HEK293T (cell line): ENCODE measurements at regions not wholly inside any gene's neighbourhood (a gene's known extent, or its start where the extent isn't known, plus 50 kb on each side); places are given as distances from the start of the nearest gene placed in this dataset.

ENCODE experiments used
- CTCF ChIA-PET: fragments of 350-600 bp; formaldehyde crosslinking; extraction: SDS; loops from one replicate; lab custom pipeline; 2021; ENCODE audit warnings: antibody characterized with exemption, inconsistent platforms; lab: Yijun Ruan, JAX
- POLR2A ChIA-PET: fragments of 350-600 bp; formaldehyde crosslinking; extraction: SDS; loops from one replicate; lab custom pipeline; 2020; ENCODE audit warnings: antibody characterized with exemption, inconsistent platforms; lab: Yijun Ruan, JAX
- DNase-seq: peaks from one replicate; pipeline ENCODE4 v3.0.0; 2012; ENCODE audit warnings: mixed read lengths; ENCODE audit errors: extremely low spot score
- ARNT ChIP-seq: fragments of 450-650 bp; IDR thresholded peaks from 2 replicates; pipeline ENCODE4 v1.6.1; 2017; ENCODE audit warnings: mild to moderate bottlenecking
- BHLHE40 ChIP-seq: fragments of 450-650 bp; IDR thresholded peaks from 2 replicates; pipeline ENCODE4 v1.6.1; 2016; ENCODE audit warnings: mild to moderate bottlenecking, moderate library complexity, borderline replicate concordance
- CTBP1 ChIP-seq: fragments of 450-650 bp; IDR thresholded peaks from 2 replicates; pipeline ENCODE4 v1.6.1; 2016; ENCODE audit warnings: borderline replicate concordance
- ELF4 ChIP-seq: fragments of 450-650 bp; IDR thresholded peaks from 2 replicates; pipeline ENCODE4 v1.6.1; 2017; ENCODE audit warnings: antibody characterized with exemption
- FOXA1 ChIP-seq: fragments of 450-650 bp; IDR thresholded peaks from 2 replicates; pipeline ENCODE4 v1.6.1; 2016; ENCODE audit warnings: mild to moderate bottlenecking
- FOXK2 ChIP-seq: fragments of 450-650 bp; IDR thresholded peaks from 2 replicates; pipeline ENCODE4 v1.6.1; 2016; ENCODE audit warnings: mild to moderate bottlenecking
- FOXM1 ChIP-seq: fragments of 450-650 bp; IDR thresholded peaks from 2 replicates; pipeline ENCODE4 v1.6.1; 2017; ENCODE audit warnings: mild to moderate bottlenecking, borderline replicate concordance
- HDGF ChIP-seq: fragments of 450-650 bp; IDR thresholded peaks from 2 replicates; pipeline ENCODE4 v1.6.1; 2017; ENCODE audit warnings: antibody characterized with exemption, borderline replicate concordance
- L3MBTL2 ChIP-seq: fragments of 450-650 bp; conservative IDR thresholded peaks from 2 replicates; pipeline ENCODE4 v1.6.1; 2016; ENCODE audit warnings: mild to moderate bottlenecking
- LEF1 ChIP-seq: fragments of 450-650 bp; IDR thresholded peaks from 2 replicates; pipeline ENCODE4 v1.6.1; 2017; ENCODE audit warnings: mild to moderate bottlenecking, borderline replicate concordance
- NFRKB ChIP-seq: fragments of 450-650 bp; IDR thresholded peaks from 2 replicates; pipeline ENCODE4 v1.6.1; 2016; ENCODE audit warnings: mild to moderate bottlenecking, moderate library complexity
- SP1 ChIP-seq: fragments of 450-650 bp; IDR thresholded peaks from 2 replicates; pipeline ENCODE4 v1.6.1; 2017
- SUZ12 ChIP-seq: fragments of 450-650 bp; IDR thresholded peaks from 2 replicates; pipeline ENCODE4 v1.6.1; 2016; ENCODE audit warnings: mild to moderate bottlenecking
- TARDBP ChIP-seq: fragments of 450-650 bp; IDR thresholded peaks from 2 replicates; pipeline ENCODE4 v1.6.1; 2016
- ZNF384 ChIP-seq: fragments of 450-650 bp; IDR thresholded peaks from 2 replicates; pipeline ENCODE4 v1.6.1; 2016
- TF ChIP-seq, protein P1 (sequence below): fragments of 450-650 bp; IDR thresholded peaks from 2 replicates; pipeline ENCODE4 v1.6.1; 2016

DNA sequence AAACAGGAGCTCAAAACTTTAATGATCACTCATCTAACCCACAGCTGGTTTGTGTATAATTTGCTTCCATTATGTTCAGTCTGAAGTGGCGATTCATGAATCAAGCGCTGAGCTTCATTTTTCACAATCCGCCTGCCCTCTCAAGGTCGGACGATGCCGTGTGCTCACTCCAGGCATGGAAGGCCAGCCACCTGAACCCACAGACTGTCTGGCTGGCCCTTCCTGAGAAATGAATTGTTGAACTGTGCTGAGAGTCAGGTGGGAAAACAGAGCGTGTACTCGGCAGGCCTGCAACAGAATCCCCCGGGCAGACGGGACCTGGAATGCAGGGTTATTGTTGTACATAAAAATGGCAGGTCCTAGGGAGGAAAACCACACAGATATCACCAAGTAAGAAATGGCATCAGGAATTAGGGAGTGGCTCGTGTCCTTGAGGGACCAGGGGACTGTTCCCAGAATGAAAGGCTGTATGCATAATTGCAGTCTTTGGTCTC lies 375.7 kb downstream of the IRX2 start:
- CTCF ChIA-PET, result no interaction called here
- TF ChIP-seq TARDBP, result no peak
- TF ChIP-seq BHLHE40, result no peak
- TF ChIP-seq SUZ12, result no peak
- no peak for TF ChIP-seq HDGF
- no peak for TF ChIP-seq ZNF384
- TF ChIP-seq FOXM1, result no peak
- TF ChIP-seq LEF1, result no peak
- TF ChIP-seq NFRKB, result no peak
- TF ChIP-seq ARNT, result no peak
- no peak for TF ChIP-seq ELF4
- TF ChIP-seq CTBP1, result no peak
- TF ChIP-seq FOXK2, result no peak
- no peak for TF ChIP-seq SP1
- TF ChIP-seq FOXA1, result no peak
- TF ChIP-seq, protein P1, sequence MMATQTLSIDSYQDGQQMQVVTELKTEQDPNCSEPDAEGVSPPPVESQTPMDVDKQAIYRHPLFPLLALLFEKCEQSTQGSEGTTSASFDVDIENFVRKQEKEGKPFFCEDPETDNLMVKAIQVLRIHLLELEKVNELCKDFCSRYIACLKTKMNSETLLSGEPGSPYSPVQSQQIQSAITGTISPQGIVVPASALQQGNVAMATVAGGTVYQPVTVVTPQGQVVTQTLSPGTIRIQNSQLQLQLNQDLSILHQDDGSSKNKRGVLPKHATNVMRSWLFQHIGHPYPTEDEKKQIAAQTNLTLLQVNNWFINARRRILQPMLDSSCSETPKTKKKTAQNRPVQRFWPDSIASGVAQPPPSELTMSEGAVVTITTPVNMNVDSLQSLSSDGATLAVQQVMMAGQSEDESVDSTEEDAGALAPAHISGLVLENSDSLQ, result no peak
- TF ChIP-seq L3MBTL2, result no peak
- DNase-seq, result no peak
- POLR2A ChIA-PET, result no interaction called here

DNA sequence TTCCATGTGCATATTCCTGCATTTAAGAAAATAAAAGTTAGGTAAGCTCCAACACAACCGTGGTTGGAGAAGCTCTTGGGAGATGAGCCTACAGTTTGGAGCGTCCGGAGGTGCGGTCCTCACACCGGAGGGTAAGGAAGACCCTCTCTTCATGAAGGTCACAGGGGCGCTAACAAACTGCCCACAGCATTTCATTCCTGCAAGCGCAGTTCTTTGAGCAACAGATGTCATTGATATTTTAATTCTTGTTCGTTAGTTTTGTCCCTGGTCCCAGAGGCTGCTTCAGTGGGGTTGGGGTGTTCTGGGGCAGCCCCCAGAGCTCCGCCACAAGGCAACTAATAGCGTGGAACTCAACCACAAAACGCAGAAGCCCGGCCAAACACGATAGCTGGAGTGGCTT lies 376.2 kb downstream of the IRX2 start:
- TF ChIP-seq BHLHE40 (no peak), TARDBP (no peak), ELF4 (no peak), CTBP1 (no peak), ZNF384 (no peak), FOXA1 (no peak), SUZ12 (no peak), HDGF (no peak)
- TF ChIP-seq, protein P1, result no peak
- POLR2A ChIA-PET, result no interaction called here
- DNase-seq, result no peak
- CTCF ChIA-PET, result no interaction called here

DNA sequence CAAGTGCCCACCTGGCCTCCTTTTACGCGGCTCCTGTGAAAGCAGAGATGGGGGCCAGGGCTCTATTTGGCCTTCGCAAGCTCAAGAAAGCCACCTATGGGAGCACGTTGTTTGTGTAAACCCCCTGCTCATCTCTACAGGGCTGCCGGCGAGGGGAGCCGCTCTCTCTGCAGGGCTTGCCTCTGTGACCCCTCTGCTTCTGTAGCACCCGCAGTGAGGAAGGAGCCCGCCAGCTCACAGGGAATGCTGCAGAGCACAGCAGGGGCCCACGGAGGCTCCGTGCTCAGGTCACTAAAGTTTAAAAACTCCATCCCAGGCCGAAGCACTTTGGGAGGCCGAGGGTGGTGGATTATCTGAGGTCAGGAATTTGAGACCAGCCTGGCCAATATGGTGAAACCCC lies 376.8 kb downstream of the IRX2 start:
- ChIA-PET CTCF (no interaction called here), POLR2A (no interaction called here)
- TF ChIP-seq ARNT (no peak), NFRKB (no peak), L3MBTL2 (no peak), HDGF (no peak), FOXK2 (no peak), TARDBP (no peak), ZNF384 (no peak), ELF4 (no peak), SP1 (no peak)
- TF ChIP-seq, protein P1, result no peak
- no peak for DNase-seq

DNA sequence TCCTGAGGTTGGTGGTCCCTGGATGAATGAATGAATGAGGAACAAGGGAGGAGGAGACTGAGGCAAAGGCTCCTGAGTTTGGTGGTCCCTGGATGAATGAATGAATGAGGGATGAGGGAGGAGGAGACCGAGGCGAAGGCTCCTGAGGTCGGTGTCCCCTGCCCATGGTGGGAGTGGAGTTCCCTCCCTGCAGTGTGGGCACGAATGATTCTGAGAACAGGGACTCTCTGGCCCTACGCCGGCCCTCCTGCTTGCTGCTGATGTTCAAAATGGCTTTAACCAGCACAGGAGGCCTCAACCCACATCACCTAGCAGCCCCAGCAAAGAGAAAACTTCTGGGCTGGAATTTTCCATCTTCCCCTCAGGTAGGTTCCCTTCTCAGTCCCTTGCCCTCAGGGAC lies 377.8 kb downstream of the IRX2 start:
- POLR2A ChIA-PET, result no interaction called here

DNA sequence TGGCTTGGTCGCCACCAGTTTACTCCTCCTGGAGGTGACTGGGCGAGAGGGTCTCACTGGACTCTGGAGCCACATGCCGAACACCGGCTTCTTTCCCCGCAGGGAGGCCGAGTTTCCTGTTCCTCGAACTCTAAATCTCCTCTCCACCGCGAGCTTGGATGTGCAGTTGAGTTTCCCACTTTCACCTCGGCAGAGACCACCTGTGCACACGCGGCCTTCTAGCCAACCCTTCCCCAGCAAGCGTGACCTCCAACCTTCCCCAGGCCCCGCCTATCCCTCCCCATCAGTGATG lies 380.1 kb downstream of the IRX2 start:
- ChIA-PET CTCF (no interaction called here), POLR2A (no interaction called here)
- DNase-seq, result no peak
- TF ChIP-seq SUZ12 (no peak), L3MBTL2 (no peak), FOXK2 (no peak), ZNF384 (no peak), TARDBP (no peak), FOXA1 (no peak), SP1 (no peak), NFRKB (no peak), ARNT (no peak), FOXM1 (no peak)
- TF ChIP-seq, protein P1, result no peak

More for the DNA sequence above, 377.8 kb downstream of the IRX2 start:
- TF ChIP-seq FOXK2, result no peak
- no peak for TF ChIP-seq L3MBTL2
- TF ChIP-seq SP1, result no peak
- TF ChIP-seq HDGF, result no peak
- no peak for TF ChIP-seq CTBP1
- TF ChIP-seq BHLHE40, result no peak
- TF ChIP-seq NFRKB, result no peak
- DNase-seq, result no peak
- CTCF ChIA-PET, result no interaction called here

DNA sequence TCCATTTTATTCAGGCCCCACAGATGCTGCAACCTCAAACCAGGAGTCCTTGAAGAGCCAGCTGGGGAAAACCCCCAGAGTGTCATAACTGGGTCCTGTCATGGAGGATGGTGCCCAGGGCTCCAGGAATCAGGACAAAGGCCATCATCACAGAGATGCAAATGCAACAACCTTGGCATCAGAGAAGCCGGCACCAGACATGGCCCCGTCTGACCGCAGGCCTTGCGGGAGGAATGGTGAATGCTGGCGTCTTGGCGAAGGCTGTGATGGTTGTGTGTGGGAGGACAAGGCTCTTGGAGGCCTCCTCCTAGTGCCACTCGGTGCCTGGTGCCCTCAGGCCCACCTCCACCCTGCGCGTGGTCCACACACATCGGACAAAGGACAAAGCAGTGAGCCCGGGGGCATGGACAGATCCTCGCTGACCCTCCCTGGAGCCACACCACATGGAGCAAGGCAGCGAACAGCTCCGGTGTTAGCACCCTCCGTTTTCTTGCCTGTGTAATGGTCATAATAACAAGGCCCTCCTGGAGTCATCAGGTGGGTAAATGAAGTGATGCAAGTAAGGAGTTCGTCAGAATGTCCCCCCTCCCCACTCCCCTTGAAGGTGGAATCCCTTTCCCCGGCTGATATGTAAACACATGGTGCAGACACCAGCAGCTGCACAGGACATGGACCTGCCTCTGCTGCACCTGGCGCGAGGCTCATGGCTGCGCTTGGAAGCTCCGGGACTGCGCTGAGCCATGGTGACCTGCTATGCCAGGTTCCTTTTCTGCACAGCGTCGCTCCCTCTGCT lies 380.7 kb downstream of the IRX2 start:
- ChIA-PET CTCF (no interaction called here), POLR2A (no interaction called here)
- DNase-seq, result no peak
- TF ChIP-seq SP1, result no peak
- no peak for TF ChIP-seq TARDBP
- TF ChIP-seq FOXK2, result no peak
- no peak for TF ChIP-seq CTBP1
- TF ChIP-seq HDGF, result no peak
- TF ChIP-seq ARNT, result no peak
- no peak for TF ChIP-seq SUZ12
- no peak for TF ChIP-seq NFRKB
- no peak for TF ChIP-seq FOXM1
- no peak for TF ChIP-seq ELF4
